Progenitor cell of endocrine pancreas (in vitro differentiated cells): ENCODE measurements at regions not wholly inside any gene's neighbourhood (a gene's known extent, or its start where the extent isn't known, plus 50 kb on each side); places are given as distances from the start of the nearest gene placed in this dataset.

Experiments
- DNase-seq: peaks from one replicate; pipeline ENCODE4 v3.0.0; 2021; ENCODE audit warnings: low spot score; ENCODE audit not compliant: unreplicated experiment
- H3K27ac Mint-ChIP-seq: 2 replicates; pipeline ENCODE4 v1.8.0; 2021; ENCODE audit warnings: mild to moderate bottlenecking, moderate library complexity, mixed read lengths
- H3K27me3 Mint-ChIP-seq: 2 replicates; pipeline ENCODE4 v1.8.0; 2021; ENCODE audit warnings: mixed read lengths
- H3K36me3 Mint-ChIP-seq: 2 replicates; pipeline ENCODE4 v1.8.0; 2022; ENCODE audit warnings: mixed read lengths; ENCODE audit not compliant: insufficient read depth
- H3K4me1 Mint-ChIP-seq: 2 replicates; pipeline ENCODE4 v1.8.0; 2021; ENCODE audit warnings: low read depth, mixed read lengths
- H3K4me3 Mint-ChIP-seq: 2 replicates; pipeline ENCODE4 v1.8.0; 2021; ENCODE audit warnings: low read depth, mild to moderate bottlenecking, moderate library complexity, mixed read lengths
- H3K9me3 Mint-ChIP-seq: 2 replicates; pipeline ENCODE4 v1.8.0; 2021; ENCODE audit warnings: low read depth, mixed read lengths
- TF ChIP-seq, protein P1 (sequence below): fragments of 200-600 bp; sonication (generic); IDR thresholded peaks from one replicate; pipeline ENCODE4 v1.5.0; 2021; ENCODE audit warnings: antibody characterized with exemption, mild to moderate bottlenecking; ENCODE audit not compliant: unreplicated experiment

DNA sequence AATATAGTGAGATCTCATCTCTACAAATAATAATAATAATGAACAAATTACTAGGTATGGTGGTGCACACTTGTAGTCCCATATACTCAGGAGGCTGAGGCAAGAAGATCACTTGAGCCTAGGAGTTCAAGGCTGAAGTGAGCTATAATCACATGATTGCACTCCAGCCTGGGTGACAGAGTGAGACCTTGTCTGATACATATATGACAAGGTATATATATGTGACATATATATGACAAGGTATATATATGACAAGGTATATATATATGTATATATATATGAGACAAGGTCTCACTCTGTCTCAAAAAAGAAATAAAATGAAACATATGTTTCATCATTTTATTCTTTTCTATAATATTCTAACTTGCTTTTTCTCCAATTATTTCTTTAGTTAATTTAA lies 278.1 kb upstream of the TET2 start:
- Mint-ChIP-seq H3K27ac (no peak overlapping the region), H3K36me3 (no peaks in the 10 kb centered on the region), H3K27me3 (peaks cover 5% of the 10 kb centered on the region), H3K4me3 (no peak overlapping the region), H3K4me1 (no peaks in the 10 kb centered on the region), H3K9me3 (no peaks in the 10 kb centered on the region)
- DNase-seq, result no peak
- TF ChIP-seq, protein P1, sequence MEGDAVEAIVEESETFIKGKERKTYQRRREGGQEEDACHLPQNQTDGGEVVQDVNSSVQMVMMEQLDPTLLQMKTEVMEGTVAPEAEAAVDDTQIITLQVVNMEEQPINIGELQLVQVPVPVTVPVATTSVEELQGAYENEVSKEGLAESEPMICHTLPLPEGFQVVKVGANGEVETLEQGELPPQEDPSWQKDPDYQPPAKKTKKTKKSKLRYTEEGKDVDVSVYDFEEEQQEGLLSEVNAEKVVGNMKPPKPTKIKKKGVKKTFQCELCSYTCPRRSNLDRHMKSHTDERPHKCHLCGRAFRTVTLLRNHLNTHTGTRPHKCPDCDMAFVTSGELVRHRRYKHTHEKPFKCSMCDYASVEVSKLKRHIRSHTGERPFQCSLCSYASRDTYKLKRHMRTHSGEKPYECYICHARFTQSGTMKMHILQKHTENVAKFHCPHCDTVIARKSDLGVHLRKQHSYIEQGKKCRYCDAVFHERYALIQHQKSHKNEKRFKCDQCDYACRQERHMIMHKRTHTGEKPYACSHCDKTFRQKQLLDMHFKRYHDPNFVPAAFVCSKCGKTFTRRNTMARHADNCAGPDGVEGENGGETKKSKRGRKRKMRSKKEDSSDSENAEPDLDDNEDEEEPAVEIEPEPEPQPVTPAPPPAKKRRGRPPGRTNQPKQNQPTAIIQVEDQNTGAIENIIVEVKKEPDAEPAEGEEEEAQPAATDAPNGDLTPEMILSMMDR, result no peak

DNA sequence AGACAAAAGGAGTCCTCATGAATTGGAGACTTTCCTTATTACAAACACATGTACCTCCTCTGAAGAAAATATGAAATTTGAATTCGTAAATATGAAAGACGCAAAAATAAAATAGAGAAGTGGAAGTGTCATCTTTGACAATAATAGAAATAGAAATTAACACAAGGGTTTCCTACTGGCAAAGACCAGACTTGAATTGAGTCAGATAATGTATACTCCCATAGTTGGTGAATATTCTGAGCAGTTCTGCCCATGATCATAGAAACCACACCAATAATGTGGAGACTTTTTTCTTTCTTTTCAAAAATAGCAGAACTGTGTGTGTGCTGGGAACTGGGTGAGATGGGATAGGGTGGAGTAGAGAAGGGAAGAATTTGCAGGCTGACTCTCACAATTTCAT lies 277.7 kb upstream of the TET2 start:
- H3K4me3 Mint-ChIP-seq, result no peak overlapping the region
- H3K36me3 Mint-ChIP-seq, result no peaks in the 10 kb centered on the region
- TF ChIP-seq, protein P1, result no peak
- H3K27me3 Mint-ChIP-seq, result peaks cover 5% of the 10 kb centered on the region
- H3K9me3 Mint-ChIP-seq, result no peaks in the 10 kb centered on the region
- no peaks in the 10 kb centered on the region for H3K4me1 Mint-ChIP-seq
- DNase-seq, result no peak
- H3K27ac Mint-ChIP-seq, result no peak overlapping the region

DNA sequence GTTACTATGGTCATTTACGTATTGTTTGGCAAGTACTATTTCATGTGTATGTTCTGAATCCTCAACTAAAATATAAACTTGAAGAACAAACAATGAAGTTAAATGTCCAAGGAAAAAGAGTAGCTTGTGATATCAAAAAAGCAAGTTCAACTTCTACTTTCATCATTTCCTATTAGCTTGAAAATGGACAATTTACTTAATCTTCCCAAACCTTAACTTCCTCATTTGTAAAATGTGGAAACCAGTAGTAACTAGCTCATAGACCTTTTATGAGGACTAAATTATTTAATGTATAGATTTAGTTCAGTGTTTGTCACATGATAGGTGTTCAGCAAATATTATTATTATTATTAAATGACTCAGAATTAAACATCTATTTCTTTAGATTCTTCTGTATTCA lies 276.8 kb upstream of the TET2 start:
- no peak overlapping the region for H3K4me3 Mint-ChIP-seq
- H3K9me3 Mint-ChIP-seq, result no peaks in the 10 kb centered on the region
- H3K36me3 Mint-ChIP-seq, result no peaks in the 10 kb centered on the region
- no peak for DNase-seq
- TF ChIP-seq, protein P1, result no peak
- H3K4me1 Mint-ChIP-seq, result no peaks in the 10 kb centered on the region
- H3K27ac Mint-ChIP-seq, result no peak overlapping the region
- H3K27me3 Mint-ChIP-seq, result peaks cover 5% of the 10 kb centered on the region

DNA sequence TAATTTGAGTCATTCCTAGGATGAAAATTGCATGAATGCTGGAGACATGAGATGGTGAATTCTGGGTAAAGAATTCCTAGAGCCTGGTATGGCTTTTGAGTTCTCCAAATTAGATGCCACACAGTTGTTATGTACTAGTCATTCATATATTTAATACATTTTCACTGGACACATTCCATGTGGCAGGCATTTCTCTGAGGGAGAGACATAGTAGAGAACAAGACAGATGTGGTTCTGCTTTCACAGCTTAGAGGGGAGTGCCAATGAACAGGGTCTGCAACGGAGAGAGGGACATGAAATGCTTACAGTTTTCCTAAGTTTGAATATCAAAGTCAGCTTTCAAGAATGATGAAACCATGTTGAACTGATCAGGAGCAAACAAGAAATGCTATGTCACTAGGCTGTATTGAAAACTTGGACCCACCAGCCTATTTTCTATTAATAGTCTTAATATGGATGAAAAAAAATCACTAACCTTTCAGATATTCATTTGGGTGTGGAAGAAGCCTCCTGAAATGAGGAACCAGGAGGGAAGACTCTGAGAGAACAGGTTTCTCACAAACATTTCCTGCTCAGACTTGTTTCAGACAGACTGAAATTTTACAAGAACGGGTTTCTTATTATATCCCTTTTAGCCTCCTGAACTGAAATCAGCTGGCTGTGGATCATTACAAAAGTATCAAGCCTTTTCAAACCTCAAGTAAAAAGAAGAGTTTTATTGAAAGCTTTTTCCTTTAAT lies 276.0 kb upstream of the TET2 start:
- Mint-ChIP-seq H3K27me3 (peaks cover 5% of the 10 kb centered on the region), H3K27ac (no peak overlapping the region), H3K4me1 (no peaks in the 10 kb centered on the region), H3K4me3 (no peak overlapping the region), H3K36me3 (no peaks in the 10 kb centered on the region), H3K9me3 (no peaks in the 10 kb centered on the region)
- TF ChIP-seq, protein P1, result no peak
- DNase-seq, result no peak

DNA sequence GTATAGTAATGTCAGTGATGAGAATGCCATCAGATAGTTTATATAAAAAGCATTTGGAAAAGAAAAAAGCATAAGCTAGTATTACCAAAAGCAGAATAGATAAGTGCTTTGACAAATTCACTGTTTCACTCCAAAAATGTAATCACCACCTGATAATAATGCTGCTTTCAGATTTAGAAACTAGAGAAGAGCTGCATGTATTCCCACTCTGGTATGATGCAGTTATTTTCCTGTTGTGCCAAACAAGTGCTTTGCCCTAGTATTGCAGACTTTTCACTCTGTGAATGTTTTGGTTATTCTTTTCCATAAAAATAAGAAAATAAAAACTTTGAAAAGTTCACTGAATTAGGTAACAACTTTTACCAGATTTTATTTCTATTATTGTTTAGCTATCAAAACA lies 267.7 kb upstream of the TET2 start:
- no peaks in the 10 kb centered on the region for H3K4me1 Mint-ChIP-seq
- no peak overlapping the region for H3K4me3 Mint-ChIP-seq
- no peaks in the 10 kb centered on the region for H3K9me3 Mint-ChIP-seq
- H3K27ac Mint-ChIP-seq, result no peak overlapping the region
- TF ChIP-seq, protein P1, result no peak
- H3K27me3 Mint-ChIP-seq, result no peaks in the 10 kb centered on the region
- H3K36me3 Mint-ChIP-seq, result no peaks in the 10 kb centered on the region
- DNase-seq, result no peak
